GM12891 (cell line): ENCODE measurements at regions not wholly inside any gene's neighbourhood (a gene's known extent, or its start where the extent isn't known, plus 50 kb on each side); places are given as distances from the start of the nearest gene placed in this dataset.

ENCODE experiments used
- PAX5 ChIP-seq: IDR thresholded peaks from 2 replicates; pipeline ENCODE4 v1.6.1; 2011; ENCODE audit warnings: low read length, moderate library complexity, mild to moderate bottlenecking; ENCODE audit not compliant: insufficient read depth, severe bottlenecking
- POLR2A ChIP-seq: IDR thresholded peaks from 2 replicates; pipeline ENCODE4 v1.6.1; 2011; ENCODE audit warnings: low read depth, low read length, control low read depth
- POLR2AphosphoS5 ChIP-seq: IDR thresholded peaks from 2 replicates; pipeline ENCODE4 v1.6.1; 2011; ENCODE audit warnings: low read depth, low read length, control low read depth
- POU2F2 ChIP-seq: IDR thresholded peaks from 2 replicates; pipeline ENCODE4 v1.6.1; 2011; ENCODE audit warnings: low read depth, mild to moderate bottlenecking, control low read depth, low read length, moderate library complexity
- SPI1 ChIP-seq: IDR thresholded peaks from 2 replicates; pipeline ENCODE4 v1.6.1; 2011; ENCODE audit warnings: low read depth, low read length, control low read depth
- TAF1 ChIP-seq: IDR thresholded peaks from 2 replicates; pipeline ENCODE4 v1.6.1; 2011; ENCODE audit warnings: low read depth, low read length, control low read depth

DNA sequence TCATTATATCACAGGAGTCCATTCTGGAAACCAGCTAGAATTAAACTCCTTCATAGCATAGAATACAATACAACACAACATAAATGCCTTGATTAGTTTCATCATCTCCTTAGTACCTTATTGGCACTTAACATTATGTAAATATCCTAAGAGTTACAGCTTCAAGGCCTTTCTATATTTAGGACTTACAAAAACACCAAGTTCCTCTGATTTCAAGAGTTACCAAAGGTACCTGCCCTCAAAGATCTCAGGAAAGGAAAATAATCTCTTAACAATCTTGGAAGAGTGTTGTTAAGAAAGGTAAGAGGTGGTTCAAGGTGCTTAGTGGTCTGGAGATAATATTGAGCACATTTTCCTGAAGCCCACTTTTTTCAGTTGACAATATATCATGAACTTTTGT is 477.7 kb downstream of the IGSF11 start:
- TF ChIP-seq PAX5 = no peak
- no peak for TF ChIP-seq POLR2A
- TF ChIP-seq TAF1 = no peak
- TF ChIP-seq POLR2AphosphoS5 = no peak
- TF ChIP-seq POU2F2 = no peak
- TF ChIP-seq SPI1 = no peak
